ENCODE measurements at regions not wholly inside any gene's neighbourhood (a gene's known extent, or its start where the extent isn't known, plus 50 kb on each side); places are given as distances from the start of the nearest gene placed in this dataset.

GRCh38 chr5:25955337-25955736 is 1083.0 kb downstream of the CDH9 start:
- no peak overlapping the region for H3K4me3 ChIP-seq (ENCODE audit: control insufficient read depth, low read depth, low read length)
- no peak for DNase-seq (ENCODE audit: low read depth)
- TF ChIP-seq CTCF (conservative IDR thresholded peaks at IDR 0.05; ENCODE audit: control insufficient read depth, insufficient read depth, low read depth, low read length) = no peak

- no peak for DNase-seq (ENCODE audit: low read depth)
- TF ChIP-seq CTCF (conservative IDR thresholded peaks at IDR 0.05; ENCODE audit: control insufficient read depth, insufficient read depth, low read depth, low read length) = no peak
- H3K4me3 ChIP-seq (ENCODE audit: control insufficient read depth, low read depth, low read length) = no peak overlapping the region
These were observed 1087.7 kb downstream of the CDH9 start for GRCh38 chr5:25950681-25951080.

- no peak for DNase-seq (ENCODE audit: low read depth)
- no peak overlapping the region for H3K4me3 ChIP-seq (ENCODE audit: control insufficient read depth, low read depth, low read length)
- no peak for TF ChIP-seq CTCF (conservative IDR thresholded peaks at IDR 0.05; ENCODE audit: control insufficient read depth, insufficient read depth, low read depth, low read length)
These were observed 1090.1 kb downstream of the CDH9 start for GRCh38 chr5:25948278-25948677.

GRCh38 chr5:25944786-25945185 is 1093.6 kb downstream of the CDH9 start:
- H3K4me3 ChIP-seq (ENCODE audit: control insufficient read depth, low read depth, low read length) = no peak overlapping the region
- DNase-seq (ENCODE audit: low read depth) = no peak
- no peak for TF ChIP-seq CTCF (conservative IDR thresholded peaks at IDR 0.05; ENCODE audit: control insufficient read depth, insufficient read depth, low read depth, low read length)

GRCh38 chr5:25909163-25909562 is 1129.2 kb downstream of the CDH9 start:
- H3K4me3 ChIP-seq (ENCODE audit: control insufficient read depth, low read depth, low read length) = no peak overlapping the region
- no peak for TF ChIP-seq CTCF (conservative IDR thresholded peaks at IDR 0.05; ENCODE audit: control insufficient read depth, insufficient read depth, low read depth, low read length)
- DNase-seq (ENCODE audit: low read depth) = no peak

- no peak for DNase-seq (ENCODE audit: low read depth)
- H3K4me3 ChIP-seq (ENCODE audit: control insufficient read depth, low read depth, low read length) = no peak overlapping the region
- no peak for TF ChIP-seq CTCF (conservative IDR thresholded peaks at IDR 0.05; ENCODE audit: control insufficient read depth, insufficient read depth, low read depth, low read length)
These were observed 1132.7 kb downstream of the CDH9 start for GRCh38 chr5:25905646-25906045.

- no peak overlapping the region for H3K4me3 ChIP-seq (ENCODE audit: control insufficient read depth, low read depth, low read length)
- TF ChIP-seq CTCF (conservative IDR thresholded peaks at IDR 0.05; ENCODE audit: control insufficient read depth, insufficient read depth, low read depth, low read length) = no peak
- DNase-seq (ENCODE audit: low read depth) = no peak
These were observed 1146.2 kb downstream of the CDH9 start for GRCh38 chr5:25892211-25892610.

Measured in fibroblast of mammary gland (primary cell).